ENCODE measurements at regions not wholly inside any gene's neighbourhood (a gene's known extent, or its start where the extent isn't known, plus 50 kb on each side); places are given as distances from the start of the nearest gene placed in this dataset.

DNA sequence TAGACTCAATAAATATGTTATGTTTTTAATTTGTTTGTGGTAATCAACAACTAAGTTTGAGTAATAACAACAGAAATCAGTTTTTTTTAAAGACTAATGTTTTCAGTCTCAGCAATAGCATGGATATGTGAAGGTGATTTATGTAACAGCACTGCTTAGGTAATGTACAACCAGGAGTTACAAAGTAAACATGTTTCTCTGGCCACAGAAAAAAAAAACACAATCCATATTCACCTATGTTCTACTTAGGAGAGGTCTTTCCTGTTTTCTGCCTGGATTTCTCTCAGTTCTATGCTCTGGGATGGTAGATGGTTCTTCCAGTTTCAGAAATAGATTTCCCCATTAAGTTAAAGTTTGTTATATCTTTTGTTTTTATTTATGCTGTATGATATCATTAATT, 579.4 kb downstream of the SI start:
- Histone ChIP-seq H3K27me3 (ENCODE audit: control insufficient read depth in 2 of 2, insufficient read depth in 2 of 2, low read length in 2 of 2) (no peaks in the 10 kb centered on the region), H3K4me2 (replicated peaks; ENCODE audit: extremely low read depth, low read length, poor library complexity, severe bottlenecking) (no peak overlapping the region), H4K20me1 (ENCODE audit: insufficient read depth, low read length) (no peaks in the 10 kb centered on the region), H3K4me1 (ENCODE audit: control insufficient read depth in 1 of 2, insufficient read depth in 2 of 2, low read length in 2 of 2) (no peaks in the 10 kb centered on the region), H3K9me3 (replicated peaks in 1 of 2; ENCODE audit: control insufficient read depth in 1 of 2, insufficient read depth in 1 of 2, low read length in 2 of 2) (peaks cover 0 to 4% of the 10 kb centered on the region in 2 donors), H3K27ac (ENCODE audit: low read depth in 1 of 2, low read length in 2 of 2) (no peak overlapping the region), H3K79me2 (ENCODE audit: insufficient read depth, low read length) (no peaks in the 10 kb centered on the region), H3K36me3 (replicated peaks in 1 of 2; ENCODE audit: control insufficient read depth in 1 of 2, insufficient read depth in 2 of 2, low read length in 2 of 2) (no peaks in the 10 kb centered on the region), H3K9ac (ENCODE audit: insufficient read depth, low read length, poor library complexity, severe bottlenecking) (no peak overlapping the region), H2AFZ (ENCODE audit: insufficient read depth, low read depth, low read length, poor library complexity, severe bottlenecking) (no peak overlapping the region), H3K4me3 (replicated peaks in 1 of 3; ENCODE audit: low read depth in 2 of 3, low read length in 3 of 3) (no peak overlapping the region)
- Mint-ChIP-seq H3K27ac (no peak overlapping the region), H3K4me3 (no peak overlapping the region), H3K4me1 (no peaks in the 10 kb centered on the region), H3K27me3 (ENCODE audit: low read depth in 3 of 3) (no peaks in the 10 kb centered on the region), H3K9me3 (peaks cover 0 to 7% (median 3%) of the 10 kb centered on the region in 7 donors), H3K36me3 (no peaks in the 10 kb centered on the region)
- DNase-seq: no peak
- intact Hi-C loops (cut with micrococcal nuclease): no loop called here
- TF ChIP-seq CTCF (IDR thresholded peaks at IDR 0.05): no peak

GRCh38 chr3:164488893-164489292, 589.4 kb downstream of the SI start:
- Mint-ChIP-seq H3K27ac (no peak overlapping the region), H3K36me3 (no peaks in the 10 kb centered on the region), H3K9me3 (peaks cover 0 to 3% (median 1%) of the 10 kb centered on the region in 7 donors), H3K4me1 (no peaks in the 10 kb centered on the region), H3K4me3 (no peak overlapping the region), H3K27me3 (ENCODE audit: low read depth in 3 of 3) (peaks cover 0 to 1% (median 0%) of the 10 kb centered on the region in 3 donors)
- peaks cover 0 to 13% of the 10 kb centered on the region in 2 donors for H3K9me3 ChIP-seq (replicated peaks in 1 of 2; ENCODE audit: control insufficient read depth in 1 of 2, insufficient read depth in 1 of 2, low read length in 2 of 2)
- intact Hi-C loops (cut with micrococcal nuclease): no loop called here
- no peak overlapping the region for H3K4me3 ChIP-seq (replicated peaks in 1 of 3; ENCODE audit: low read depth in 2 of 3, low read length in 3 of 3)
- no peaks in the 10 kb centered on the region for H3K27me3 ChIP-seq (ENCODE audit: control insufficient read depth in 2 of 2, insufficient read depth in 2 of 2, low read length in 2 of 2)
- H3K36me3 ChIP-seq (replicated peaks in 1 of 2; ENCODE audit: control insufficient read depth in 1 of 2, insufficient read depth in 2 of 2, low read length in 2 of 2): no peaks in the 10 kb centered on the region
- no peak overlapping the region for H3K27ac ChIP-seq (ENCODE audit: low read depth in 1 of 2, low read length in 2 of 2)
- no peak overlapping the region for H2AFZ ChIP-seq (ENCODE audit: insufficient read depth, low read depth, low read length, poor library complexity, severe bottlenecking)
- TF ChIP-seq CTCF (IDR thresholded peaks at IDR 0.05): no peak
- no peak for DNase-seq
- H3K79me2 ChIP-seq (ENCODE audit: insufficient read depth, low read length): no peaks in the 10 kb centered on the region
- H3K9ac ChIP-seq (ENCODE audit: insufficient read depth, low read length, poor library complexity, severe bottlenecking): no peak overlapping the region
- no CpG with 5 or more reads among the region's 2 CpGs for WGBS (ENCODE audit: insufficient coverage)
- no peaks in the 10 kb centered on the region for H4K20me1 ChIP-seq (ENCODE audit: insufficient read depth, low read length)
- H3K4me1 ChIP-seq (ENCODE audit: control insufficient read depth in 1 of 2, insufficient read depth in 2 of 2, low read length in 2 of 2): no peaks in the 10 kb centered on the region
- no peak overlapping the region for H3K4me2 ChIP-seq (replicated peaks; ENCODE audit: extremely low read depth, low read length, poor library complexity, severe bottlenecking)

All from CD14-positive monocyte (primary cell).